Pulmonary artery endothelial cell (primary cell): ENCODE measurements at regions not wholly inside any gene's neighbourhood (a gene's known extent, or its start where the extent isn't known, plus 50 kb on each side); places are given as distances from the start of the nearest gene placed in this dataset.

Experiments
- DNase-seq: peaks from one replicate; pipeline ENCODE4 v3.0.0-alpha.2; 2011; ENCODE audit warnings: low read depth, low spot score

DNA sequence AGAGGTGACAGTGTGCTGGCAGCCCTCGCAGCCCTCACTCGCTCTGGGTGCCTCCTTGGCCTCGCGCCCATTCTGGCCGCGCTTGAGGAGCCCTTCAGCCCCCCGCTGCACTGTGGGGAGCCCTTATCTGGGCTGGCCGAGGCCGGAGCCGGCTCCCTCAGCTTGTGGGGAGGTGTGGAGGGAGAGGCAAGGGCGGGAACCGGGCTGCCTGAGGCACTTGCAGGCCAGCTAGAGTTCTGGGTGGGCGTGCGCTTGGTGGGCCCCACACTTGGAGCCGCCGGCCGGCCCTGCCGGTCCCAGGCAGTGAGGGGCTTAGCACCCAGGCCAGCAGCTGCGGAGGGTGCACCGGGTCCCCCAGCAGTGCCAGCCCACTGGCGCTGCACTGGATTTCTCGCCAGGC is 1480.9 kb upstream of the SLC39A10 start:
- no peak for DNase-seq

DNA sequence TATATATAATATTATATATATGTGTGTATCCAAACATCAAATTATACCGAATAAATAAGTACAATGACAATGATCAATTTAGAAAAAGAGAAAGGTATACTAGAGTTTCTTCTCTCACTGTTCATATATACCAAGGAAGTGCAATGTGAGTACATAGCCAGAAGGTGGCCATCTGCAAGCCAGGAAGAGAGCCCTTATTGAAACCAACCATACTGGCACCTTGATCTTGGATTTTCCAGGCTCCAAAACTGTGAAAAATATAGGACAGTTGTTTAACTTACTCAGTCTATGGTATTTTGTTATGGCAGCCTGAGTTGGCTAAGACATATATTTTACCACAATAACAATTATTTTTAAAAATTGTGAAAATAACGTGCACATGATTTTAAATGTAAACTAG is 1490.2 kb upstream of the SLC39A10 start:
- no peak for DNase-seq

DNA sequence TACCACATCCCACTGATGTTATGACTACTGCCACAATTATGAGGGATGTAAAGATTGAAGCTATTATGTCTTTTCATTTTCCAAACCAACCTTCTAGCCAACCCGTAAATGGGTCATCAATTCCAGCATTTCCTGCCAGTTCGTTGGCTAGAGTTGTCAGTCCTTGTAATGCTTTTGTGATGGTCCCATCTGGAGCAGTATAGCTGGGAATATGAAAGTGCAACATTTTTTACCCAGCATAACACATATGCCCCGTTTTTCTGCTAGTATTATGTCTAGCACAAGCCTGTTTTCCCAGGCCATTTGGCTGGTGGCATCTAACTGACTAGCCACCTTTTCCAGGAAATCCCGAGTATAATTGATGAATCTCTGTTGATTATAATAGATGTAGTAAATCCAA is 1501.6 kb upstream of the SLC39A10 start:
- DNase-seq = no peak

DNA sequence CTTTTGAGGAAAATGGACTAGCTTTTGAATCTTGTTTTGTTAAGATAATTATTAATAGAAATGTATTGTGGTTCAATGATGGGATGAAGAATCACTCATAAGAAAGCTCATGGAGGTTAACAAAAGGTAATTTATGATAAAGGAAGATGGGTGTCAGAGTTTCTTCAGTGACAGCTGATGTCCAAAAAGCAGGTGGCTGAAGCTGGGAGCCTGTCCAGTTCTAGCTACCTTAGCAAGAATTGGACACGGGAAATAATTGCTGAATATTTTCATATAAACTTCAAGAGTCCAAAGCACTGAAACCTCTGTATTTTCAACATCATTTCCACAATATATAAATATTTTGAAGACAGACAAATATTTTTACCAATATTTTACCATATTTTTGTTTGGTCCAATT is 1505.8 kb upstream of the SLC39A10 start:
- no peak for DNase-seq

DNA sequence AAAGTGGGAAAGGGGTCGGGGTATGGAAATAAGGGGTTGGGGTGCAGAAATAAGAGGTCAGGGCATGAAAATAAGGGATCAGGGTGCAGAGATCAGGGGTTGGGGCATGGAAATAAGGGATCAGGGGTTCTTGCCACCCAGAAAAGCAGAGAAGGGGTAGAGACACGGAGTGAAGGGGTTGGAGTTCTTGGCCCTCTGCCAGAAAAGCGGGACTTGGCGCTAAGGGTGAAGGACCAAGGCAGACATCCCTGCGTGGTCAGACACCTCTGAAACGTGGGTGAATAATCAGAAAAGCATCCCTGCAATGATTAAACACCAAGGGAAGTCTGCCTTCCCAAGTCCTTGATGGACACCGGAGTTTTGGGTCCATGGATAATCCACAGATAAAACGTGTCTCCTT is 1521.6 kb upstream of the SLC39A10 start:
- no peak for DNase-seq

DNA sequence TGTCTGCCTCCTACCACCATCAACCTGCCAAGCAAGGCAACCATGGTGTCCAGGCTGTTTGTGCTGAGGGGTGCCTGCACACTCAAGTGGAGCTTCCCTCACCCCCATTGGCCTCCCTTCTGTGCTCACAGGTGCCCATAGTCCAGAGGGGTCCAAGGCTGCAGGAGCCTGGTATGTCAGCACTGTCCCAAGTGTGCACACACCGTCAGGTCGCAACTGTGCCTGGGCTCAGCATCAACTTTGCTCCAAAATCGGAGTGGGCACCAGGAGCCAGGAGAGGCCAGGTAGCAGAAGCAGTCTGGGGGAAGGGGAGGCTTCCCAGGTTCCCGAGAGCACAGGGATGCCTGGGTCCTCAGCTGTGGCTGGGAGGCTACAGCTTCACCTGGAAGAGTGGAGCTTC is 1528.2 kb upstream of the SLC39A10 start:
- DNase-seq = no peak

DNA sequence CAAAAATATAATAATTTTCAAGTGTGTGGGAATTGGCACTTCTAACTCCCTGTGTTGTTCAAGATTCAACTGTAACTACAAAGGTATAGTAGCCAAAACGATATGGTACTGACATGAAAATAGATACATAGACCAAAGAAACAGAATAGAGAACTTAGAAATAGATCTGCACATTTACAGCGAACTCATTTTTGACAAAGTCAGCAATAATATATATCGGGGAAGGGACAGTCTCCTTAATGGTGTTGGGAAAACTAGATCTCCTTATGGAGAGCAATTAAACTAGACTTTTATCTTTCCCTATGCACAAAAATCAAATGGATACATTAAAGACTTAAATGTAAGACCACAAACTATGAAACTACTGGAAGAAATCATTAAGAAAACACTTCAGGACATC is 1530.6 kb upstream of the SLC39A10 start:
- no peak for DNase-seq

DNA sequence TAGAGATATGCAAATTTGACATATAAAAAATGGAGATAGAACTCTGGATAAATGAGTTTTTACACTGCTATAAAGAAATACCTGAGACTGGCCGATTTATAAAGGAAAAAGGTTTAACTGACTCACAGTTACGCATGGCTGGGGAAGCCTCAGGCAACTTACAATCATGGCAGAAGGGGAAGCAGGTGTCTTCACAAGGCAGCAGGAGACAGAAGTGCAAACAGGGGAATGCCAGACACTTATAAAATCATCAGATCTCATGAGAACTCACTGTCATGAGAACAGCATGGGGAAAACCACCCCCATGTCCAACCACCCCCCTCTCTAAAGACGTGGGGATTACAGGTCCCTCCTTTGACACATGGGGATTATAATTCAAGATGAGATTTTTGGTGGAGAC is 1540.2 kb upstream of the SLC39A10 start:
- no peak for DNase-seq

DNA sequence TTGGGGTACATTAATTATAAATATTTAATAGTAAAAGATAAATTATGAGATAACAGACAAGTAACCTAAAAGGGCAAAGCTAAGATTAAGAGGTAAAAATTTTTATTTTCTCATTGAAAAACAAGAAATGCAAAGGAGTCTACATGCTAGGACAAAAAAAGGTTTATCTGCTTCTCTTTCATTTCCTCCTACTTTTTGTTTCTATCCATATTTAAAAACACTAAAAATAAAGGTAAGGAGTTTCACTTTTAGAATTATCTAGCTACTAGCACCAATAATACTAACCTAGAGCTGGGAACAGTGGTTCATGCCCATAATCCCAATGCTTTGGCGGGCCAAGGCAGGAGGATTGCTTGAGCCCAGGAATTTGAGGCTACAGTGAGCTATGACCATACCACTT is 1551.7 kb upstream of the SLC39A10 start:
- no peak for DNase-seq

DNA sequence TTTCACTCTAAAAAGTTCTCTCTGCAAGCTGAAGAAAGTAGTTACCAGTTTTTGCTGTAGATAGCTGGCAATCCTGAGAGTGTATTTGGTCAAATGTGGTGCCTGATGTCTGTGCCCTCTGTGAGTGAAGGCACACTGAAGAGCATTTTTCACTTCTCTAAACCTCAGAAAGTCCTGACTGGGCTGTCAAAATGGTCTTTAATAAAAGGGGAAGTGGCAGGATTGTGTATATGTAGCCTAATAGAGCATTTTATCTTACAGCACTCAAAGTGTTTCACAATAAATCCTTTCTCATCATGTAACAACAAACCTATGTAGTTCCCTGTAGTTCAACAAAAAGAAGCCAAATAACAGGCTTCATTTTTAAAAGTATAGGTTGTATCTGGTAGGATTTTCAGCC is 1552.3 kb upstream of the SLC39A10 start:
- no peak for DNase-seq

DNA sequence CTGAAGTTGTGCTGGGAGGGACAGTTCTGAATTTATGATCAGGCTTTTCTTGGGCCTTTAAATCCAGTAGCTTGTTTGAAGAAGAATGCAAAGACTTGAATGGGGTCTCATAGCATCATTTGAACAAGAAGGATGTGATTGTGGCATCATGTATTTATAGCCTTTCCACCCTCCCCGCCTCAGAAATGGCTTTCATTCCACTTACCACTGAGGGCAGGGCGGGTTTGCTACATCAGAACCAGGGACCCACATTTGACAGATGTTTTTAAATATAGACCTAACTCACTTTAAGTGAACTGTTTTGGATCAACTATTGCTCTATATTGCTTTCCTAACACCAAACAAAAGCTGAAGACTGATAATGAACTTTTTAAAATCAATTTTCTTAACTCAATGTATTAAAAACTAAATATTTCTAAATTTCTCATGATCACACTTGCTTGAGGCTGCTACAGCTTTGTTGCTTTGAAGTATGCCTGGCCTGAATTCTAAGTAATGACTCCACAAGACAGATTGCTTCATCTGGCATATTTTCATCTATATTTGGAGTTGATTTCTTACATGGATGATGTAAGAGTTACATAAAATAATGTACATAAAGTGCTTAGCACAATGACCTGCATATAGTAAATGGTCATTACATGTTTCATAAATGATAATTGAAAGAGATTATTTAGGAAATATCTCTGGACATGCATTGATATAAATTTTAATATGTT is 1552.9 kb upstream of the SLC39A10 start:
- no peak for DNase-seq

DNA sequence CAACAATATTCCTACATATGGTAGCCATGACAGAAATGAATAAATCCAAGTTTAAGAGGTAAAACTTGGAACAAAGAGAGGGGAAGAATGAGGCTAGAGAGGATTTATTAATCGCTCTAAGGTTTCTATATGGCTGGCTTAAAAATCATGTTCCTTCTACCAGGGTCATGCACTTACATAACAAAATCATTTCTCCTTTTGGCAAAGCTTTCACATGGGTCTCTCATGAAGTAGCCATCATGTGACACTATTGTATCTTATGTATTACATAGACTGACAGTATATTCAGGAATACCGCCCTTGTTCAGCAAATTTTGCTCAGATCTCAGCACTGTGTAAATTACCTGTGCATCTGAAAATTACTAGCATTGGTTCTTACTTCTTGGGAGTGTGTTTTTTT is 1554.5 kb upstream of the SLC39A10 start:
- DNase-seq = no peak

DNA sequence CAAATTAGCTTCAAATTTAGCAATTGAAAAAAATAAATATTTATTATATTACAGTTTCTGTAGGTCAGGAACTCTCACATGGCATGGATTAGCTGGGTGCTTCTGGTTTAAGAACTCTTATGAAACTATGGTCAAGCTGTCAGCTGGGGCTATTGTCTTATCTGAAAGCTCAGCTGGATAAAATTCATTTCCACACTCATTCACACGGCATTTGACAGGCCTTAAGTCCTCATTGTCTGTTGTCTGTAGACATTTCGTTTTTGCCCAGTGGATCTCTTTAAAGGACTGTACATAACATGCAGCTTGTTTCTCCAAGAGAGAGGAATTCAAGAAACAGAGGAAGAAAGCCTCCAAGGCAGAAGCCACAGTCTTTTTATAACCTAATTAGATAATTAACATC is 1556.8 kb upstream of the SLC39A10 start:
- no peak for DNase-seq

DNA sequence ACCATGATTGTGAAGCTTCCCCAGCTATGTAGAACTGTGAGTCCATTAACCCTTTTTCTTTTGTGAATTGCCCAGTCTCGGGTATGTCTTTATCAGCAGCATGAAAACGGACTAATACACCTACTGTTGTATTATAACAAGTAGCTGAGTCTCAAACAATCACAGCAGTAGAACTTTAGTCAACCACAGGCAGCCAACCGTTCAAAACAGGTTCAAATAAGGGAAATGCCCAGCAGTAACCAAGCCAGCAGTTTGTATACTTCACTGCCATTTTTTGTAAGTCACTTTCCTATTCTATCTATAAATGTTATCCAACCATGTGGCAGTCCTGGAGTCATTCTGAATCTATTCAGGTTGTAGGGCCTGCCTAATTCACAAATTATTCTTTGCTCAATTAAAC is 1560.6 kb upstream of the SLC39A10 start:
- DNase-seq = no peak

DNA sequence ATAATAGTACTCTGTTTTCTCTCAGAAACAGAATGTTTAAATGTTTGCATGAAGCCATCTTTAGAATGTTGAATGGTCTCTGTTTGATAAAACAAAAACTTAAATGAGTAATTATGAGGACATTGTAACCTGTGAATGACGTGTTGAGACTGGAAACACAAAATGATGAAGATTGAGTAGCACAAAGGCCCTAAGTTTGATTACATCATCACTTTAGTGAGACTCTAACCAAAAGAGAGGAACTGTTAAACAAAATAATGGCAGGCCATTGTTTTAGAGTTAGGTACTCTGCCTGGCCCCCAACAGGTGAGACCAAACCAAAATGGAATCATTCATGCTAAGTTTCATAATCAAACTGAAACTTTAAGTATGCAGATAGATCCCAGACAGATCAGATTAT is 1561.7 kb upstream of the SLC39A10 start:
- no peak for DNase-seq

DNA sequence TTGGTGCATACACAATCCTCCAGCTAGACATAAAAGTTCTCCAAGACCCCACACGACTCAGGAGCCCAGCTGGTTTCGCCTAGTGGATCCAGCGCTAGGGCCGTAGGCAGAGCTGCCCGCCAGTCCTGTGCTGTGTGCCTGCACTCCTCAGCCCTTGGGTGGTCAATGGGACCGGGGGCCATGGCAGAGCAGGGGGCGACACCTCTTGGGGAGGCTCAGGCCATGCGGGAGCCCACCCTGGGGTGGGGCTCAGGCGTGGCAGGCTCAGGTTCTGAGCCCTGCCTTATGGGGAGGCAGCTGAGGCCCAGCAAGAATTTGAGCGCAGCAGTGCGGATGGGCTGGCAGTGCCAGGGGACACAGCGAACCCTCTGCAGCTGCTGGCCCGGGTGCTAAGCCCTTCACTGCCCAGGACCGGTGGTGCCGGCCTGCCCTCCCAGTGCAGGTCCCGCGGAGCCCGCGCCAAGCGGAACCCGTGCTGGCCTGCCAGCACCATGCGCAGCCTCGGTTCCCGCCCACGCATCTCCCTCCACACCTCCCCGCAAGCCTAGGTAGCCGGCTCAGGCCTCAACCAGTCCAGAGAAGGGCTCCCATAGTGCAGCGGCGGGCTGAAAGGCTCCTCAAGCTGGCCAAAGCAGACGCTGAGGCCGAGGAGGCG is 1566.6 kb upstream of the SLC39A10 start:
- DNase-seq = no peak

DNA sequence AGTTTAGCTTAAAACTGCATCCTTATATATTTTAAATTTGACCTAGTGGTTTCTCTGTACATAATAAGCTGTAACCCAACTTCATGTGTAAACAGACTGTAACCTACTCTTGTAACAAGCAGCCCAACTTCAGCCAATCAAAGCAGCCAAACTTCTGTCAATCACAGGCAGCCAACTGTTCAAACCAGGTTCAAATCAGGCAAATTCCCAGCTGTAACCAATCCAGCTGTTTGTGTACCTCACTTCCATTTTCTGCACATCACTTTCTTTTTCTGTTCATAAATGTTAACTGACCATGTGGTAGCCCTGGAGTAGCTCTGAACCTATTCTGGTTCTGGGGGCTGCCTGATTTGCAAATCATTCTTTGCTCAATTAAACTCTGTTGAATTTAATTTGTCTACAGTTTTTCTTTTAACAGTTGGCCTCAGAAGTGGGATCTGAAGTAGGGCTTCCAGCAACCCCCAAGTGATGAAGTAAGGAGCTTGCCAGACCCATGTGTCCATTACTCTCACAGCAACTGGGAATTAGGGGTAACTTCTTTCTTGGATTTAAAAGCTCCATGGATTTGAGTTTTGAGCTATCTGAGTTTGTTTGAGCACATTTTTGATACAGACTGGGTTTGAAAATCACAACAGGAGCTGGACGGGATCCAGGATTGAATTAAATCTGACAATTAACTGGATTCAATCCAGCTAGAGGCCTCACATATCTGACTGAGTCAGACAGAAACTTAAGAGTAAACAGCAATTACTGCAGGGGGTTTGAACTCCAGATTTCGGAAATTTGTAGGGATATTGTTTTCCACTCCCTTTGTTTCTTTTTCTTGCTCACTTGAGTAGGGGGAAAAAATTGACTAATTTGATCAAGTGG is 1569.7 kb upstream of the SLC39A10 start:
- DNase-seq = no peak

DNA sequence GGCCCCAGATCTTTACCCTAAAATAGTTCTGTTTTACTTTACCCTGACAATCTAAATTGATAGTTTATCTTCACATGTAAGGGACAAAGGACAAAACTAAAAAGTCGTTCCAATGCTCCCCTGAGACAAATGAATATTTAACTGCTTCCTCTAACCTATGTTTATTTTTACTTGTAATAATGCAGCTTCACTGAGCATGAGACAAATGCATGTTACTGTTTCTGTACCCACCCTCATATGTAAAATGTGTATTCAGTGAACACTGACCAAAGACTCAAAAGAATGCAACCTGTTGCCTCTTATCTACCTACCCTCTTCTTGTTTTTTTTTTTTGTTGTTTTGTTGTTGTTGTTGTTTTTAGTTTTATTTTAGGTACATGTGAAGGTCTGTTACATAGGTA is 1570.9 kb upstream of the SLC39A10 start:
- no peak for DNase-seq

DNA sequence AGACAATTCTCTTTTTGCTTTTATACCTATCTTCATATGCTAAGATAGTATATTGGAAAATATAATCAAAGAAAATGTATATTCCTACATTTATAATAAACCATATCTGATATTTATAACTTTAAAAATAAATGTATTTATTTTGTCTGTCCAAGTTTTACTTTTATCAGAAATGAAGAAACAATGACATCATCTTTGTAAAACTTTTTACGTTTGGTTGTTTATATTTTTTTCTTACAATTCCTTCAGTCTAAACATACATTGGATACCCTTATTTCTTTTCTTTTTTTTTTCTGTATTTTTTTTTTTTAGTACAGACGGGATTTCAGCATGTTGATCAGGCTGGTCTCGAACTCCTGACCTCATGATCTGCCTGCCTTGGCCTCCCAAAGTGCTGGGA is 1577.0 kb upstream of the SLC39A10 start:
- no peak for DNase-seq

DNA sequence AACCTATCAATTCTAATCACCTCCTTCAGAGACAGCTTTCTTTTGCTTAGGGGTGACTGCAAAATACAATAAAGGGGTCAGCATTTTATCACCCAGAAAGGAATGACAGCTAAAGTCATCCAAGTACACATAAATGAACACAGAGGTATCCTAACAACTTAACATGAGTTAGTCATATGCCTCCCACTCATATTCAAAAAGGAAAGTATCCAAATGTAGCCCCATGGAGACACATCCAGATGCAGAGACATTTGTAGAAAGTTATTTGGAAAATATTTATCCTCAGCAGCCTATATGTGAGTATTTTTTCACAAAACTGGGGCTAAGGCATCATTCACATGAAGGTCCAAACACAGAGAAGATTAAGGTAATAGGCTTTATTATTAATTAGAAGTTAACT is 1579.7 kb upstream of the SLC39A10 start:
- DNase-seq = no peak

DNA sequence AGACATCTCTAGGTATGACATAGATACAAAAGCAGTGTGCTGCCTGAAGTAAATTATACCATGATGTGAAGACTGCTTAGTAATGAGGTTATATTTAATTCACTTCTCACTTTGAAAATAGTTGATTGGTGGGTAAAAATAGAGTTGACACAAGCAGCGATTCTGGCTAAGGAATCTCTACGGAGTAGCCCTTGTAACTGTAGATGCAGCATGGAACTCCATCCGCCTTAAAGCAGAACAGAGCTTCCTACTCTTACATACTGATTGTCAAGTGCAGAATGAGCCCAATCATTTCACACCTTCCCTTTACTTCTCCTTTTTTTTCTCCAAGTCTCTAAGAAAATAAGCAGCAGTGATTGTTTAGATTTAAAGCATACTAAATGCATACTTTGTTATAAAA is 1594.6 kb upstream of the SLC39A10 start:
- no peak for DNase-seq

DNA sequence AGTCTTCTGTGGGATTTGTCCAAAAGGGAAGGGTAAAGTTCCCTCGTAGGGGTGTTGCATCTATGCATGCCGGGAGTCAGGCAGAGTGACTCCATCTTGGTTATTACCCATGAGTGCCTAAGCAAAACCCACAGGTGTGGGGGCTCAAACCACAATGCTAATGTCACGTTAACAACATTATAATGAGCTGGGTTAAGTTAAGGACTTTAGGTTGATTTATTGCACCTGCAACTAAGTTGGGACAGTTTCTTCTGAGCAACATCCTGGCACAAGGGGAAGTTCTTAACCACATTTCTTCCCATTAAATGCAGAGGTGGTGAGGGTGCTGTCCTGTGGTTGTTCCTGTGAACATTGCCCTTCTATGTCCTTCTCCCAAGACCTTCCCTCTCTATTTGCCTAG is 1596.8 kb upstream of the SLC39A10 start:
- no peak for DNase-seq

DNA sequence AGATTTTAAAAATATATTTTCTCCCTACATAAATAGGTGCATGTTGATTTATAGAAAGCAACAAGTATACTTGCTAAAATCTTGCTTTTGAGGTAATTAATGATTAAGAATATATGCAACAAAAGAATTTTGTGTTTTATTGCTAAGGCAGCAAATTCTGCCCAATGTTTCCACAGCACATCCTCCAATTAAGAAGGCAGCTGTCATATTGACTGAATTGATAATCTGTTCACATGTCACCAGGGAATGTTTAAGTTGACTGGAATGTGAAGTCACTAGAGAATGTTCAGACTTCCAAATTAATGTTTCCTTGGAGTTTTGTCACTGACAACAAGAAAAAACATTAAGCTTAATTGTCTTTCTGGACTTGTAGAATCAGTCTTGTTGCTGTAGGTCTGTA is 1602.7 kb upstream of the SLC39A10 start:
- no peak for DNase-seq
